DND-41 (cell line): ENCODE measurements at regions not wholly inside any gene's neighbourhood (a gene's known extent, or its start where the extent isn't known, plus 50 kb on each side); places are given as distances from the start of the nearest gene placed in this dataset.

Source experiments
- CTCF ChIP-seq: IDR thresholded peaks from 2 replicates; pipeline ENCODE4 v1.5.1; 2012; ENCODE audit warnings: borderline replicate concordance, low read length, moderate library complexity, mild to moderate bottlenecking; ENCODE audit not compliant: poor library complexity, severe bottlenecking; ENCODE audit errors: extremely low read depth
- EZH2 ChIP-seq: IDR thresholded peaks from 3 replicates; pipeline ENCODE4 v1.6.1; 2012; ENCODE audit warnings: borderline replicate concordance, low read depth, mild to moderate bottlenecking, moderate library complexity, low read length, inconsistent platforms; ENCODE audit not compliant: severe bottlenecking

GRCh38 chr4:42277291-42277690 is 120.0 kb upstream of the SHISA3 start:
- TF ChIP-seq CTCF (no peak), EZH2 (no peak)
